NCI-H1694 treated with DMSO at 0.1 percent for 48 hours (cell line): ENCODE measurements at regions not wholly inside any gene's neighbourhood (a gene's known extent, or its start where the extent isn't known, plus 50 kb on each side); places are given as distances from the start of the nearest gene placed in this dataset.
"Not testable (repeated sequence)": the region's sequence is repeated elsewhere in the genome, so short reads cannot be mapped to it uniquely, and the experiment has no call there.

ENCODE experiments used
- DNase-seq: peaks from one replicate; lab custom pipeline; 2025; lab: John Stamatoyannopoulos, UW

DNA sequence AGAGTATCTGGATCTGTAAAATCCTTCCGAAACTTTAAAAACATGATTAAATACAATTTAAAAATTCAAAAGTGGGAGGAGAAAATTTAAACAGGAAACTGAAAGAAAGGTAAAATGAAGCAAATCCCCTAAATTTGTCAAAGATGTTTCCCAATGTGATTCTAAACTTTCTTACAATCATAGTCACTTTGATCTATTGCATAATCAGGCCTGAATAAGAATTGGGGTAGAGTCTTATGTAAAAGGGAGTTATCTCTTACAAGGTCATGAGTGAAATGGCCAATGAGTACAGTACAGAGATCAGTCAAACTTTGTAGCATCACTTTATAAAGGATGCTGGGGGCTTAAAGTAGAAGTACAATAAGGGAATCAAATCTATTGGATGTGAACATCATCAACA is 1657.7 kb upstream of the CELF4 start:
- DNase-seq, result no peak

DNA sequence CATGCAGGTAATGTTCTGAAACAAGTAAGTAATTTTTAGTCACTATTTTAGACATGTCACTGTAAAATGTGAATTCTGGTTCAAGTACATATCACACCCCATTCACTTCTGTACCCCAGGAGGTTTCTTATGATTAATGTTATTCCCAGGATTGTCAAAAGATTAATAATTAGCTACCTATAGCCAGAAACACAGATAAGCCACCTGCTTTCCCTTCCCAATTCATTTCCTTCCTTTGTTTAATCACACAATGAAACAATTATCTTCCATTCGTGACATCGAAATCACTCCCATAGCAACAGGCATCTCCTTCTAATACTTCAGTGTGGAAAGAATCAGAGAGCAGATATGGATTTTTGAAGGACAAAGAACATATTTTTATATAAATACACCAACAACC is 1650.3 kb upstream of the CELF4 start:
- DNase-seq, result no peak

DNA sequence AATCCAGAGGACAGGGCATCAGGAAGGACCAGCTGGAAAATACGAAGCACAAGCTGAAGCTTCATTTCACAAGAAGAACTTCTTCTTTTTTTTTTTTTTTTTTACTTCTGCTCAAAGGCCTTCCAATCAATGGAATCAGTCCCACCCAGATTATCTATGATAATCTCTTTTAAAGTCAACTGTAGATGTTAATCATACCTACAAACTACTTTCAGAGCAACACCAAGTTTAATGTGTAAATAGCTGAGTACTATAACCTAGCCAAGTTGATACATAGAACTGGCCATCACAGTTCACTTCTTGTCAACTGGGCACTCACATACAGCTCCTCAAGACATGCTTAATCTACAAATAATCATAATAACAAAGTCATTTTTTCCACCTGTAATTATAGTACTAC is 1645.9 kb upstream of the CELF4 start:
- DNase-seq, result no peak

DNA sequence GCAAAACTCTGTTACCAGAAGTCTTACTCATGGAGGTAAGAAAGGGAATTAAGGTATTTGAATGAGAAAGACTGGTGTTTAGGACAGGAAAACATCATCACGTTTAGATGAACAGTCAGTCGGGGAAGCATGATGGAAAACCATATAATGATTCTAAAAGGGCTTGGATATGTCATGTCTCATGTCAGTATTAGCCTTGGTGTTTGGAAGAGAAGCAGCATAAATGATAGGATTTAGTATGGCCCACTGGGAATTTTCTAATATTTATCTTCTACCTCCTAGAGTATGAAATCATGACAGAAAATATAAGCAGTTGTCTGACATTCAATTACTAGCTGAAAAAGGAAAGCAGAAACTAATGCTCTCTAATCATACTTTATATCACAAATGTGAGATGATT is 1643.6 kb upstream of the CELF4 start:
- DNase-seq, result no peak

DNA sequence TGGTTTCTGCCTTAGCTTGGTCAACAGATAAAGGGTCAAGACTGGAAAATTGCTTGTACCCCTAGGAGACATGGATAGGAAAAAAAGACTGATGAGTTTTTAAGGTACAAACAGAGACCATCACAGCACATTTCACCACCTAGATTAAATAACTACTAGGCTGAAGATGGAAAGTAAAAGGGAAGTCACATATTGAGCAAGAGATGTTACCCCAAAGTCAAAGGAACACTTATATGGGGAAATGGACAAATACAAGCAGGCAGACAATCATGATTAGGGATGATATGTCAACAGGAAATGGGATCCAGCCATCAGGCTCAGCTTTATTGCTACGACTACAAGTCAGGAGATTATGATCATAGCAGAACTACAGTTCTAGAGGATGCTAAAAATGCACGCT is 1643.1 kb upstream of the CELF4 start:
- no peak for DNase-seq

DNA sequence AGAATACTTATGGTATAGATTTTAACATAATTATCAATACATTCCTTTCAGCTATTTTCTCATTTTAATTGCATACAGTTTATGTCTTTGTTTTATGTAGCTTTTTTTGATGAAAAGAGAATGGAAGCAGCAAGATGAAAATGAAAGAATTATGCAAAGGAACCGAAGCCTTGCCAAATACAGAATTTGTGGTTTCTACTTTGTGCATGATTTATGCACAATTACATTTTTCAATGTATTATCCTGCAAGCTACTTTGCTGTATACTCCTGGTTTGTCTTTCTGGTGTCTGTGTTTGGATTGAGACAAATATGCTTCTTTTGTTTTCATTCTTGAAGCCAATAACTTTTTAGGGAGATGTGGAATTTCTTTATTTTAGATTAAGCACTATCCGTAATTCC is 1642.6 kb upstream of the CELF4 start:
- no peak for DNase-seq

DNA sequence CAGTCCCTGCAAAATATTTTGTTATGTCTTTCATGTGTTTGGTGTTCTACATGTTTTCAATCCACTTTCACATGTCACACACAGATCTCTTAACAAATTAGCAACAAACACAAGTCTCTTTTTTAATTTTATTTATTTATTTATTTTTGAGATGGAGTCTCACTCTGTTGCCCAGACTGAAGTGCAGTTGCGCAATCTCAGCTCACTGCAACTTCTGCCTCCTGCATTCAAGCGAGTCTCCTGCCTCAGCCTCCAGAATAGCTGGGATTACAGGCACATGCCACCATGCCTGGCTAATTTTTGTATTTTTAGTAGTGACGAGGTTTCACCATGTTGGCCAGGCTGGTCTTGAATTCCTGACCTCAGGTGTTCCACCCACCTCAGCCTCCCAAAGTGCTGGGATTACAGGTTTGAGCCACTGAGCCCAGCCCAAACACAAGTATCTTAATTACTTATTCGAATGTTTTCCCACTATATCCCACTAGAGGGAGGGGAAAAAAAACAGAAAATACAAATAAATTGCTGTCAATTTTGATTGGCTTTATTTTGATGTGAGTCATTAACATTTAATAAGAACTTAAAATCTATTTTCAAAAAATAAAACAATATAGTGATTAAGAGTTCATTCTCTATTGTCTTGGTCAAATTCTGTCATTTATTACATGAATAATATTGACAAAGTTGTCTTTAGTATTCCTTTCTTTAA is 1641.0 kb upstream of the CELF4 start:
- DNase-seq, result not testable (repeated sequence)

DNA sequence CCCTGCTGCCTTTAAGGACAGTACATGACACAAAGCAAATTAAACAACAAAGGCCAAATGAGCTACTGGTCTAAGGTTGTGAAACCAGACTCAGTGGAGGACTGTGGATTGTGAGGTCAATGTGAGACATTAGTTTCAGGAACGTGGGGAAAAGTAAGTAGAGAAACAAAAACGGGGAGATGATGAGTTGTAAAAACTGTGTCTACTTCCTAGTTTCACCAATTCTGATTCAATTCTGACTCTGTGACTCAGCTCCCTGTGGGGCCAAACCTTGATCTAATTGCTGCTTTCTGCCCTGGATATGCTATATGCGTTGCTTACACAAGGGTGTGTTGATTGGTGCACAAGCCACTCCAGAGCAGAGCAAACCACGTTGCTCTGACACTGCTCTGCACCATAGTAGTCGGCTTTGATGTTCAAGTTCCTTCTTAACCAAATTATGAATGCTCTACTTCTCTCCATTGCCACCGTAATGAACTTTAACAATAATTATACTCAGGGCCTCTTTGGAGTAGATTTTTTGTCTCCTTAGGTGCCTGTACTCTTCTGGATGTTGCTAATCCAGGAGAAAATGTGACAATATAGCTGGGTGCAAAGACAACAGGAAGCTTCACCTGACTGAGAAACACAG is 1640.1 kb upstream of the CELF4 start:
- DNase-seq, result no peak

DNA sequence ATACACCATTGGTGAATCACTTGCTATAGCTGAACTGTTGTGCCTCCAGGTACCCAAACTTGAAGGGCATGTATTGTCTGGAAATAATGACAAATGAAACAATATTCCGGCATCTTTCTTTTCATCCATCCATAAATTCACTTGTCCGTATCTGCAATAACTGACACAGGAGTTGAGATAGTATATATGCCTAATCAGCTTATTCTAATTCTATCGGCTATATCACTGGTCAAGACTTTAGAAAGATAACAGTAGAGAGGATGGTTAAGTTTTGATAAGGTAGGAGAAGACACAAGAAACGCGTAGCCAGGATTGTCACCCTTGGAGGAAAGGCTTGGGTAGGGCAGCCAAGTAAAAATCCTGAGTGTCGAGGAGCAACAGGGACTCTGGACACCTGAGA is 1634.6 kb upstream of the CELF4 start:
- no peak for DNase-seq

DNA sequence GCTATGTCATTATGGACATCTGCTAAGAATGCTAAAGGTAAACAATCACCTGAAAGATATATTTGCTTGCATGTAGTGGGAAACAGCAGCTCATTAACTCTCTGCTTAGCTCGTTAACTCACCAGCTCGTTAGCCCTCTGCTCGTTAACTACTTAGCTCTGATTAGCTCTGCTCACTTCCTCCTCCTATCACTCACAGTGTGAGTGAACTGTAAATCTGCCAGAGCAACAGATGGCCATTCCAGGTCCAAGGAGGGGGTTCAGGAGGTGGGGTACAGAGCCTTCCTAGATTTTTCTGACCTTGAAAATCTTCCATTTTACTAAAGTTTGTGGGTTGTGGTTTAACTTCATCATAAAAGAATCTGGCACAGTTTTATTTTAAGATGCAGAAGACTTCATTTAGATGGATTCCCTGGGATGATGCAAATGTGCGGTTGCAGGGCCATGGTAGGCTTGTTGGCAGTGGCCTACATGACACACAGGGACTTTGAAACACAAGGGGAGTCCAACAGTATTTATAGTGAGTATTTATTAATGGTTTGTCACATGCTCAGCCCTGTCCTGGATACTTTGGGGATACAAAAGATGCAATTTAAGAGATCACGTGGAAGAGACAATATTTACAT is 1633.7 kb upstream of the CELF4 start:
- no peak for DNase-seq

DNA sequence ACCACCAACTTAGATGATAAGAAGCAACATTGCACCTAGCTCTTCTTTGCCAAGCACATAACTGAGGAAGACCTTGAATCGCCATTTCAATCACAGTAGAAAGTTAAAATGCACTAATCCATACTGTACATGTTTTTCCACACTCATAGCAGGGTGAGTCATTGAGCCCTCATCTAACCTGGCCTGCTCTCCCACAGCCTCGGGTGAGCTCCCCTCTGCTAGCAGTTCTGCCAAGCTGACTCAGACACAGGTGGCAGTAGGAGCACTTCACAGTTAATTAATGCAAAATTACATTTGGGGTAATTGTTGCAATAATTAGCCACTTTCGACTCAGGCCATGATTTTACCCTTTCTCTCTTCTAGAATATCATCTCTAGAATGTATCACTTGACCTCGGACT is 1632.8 kb upstream of the CELF4 start:
- DNase-seq, result no peak

DNA sequence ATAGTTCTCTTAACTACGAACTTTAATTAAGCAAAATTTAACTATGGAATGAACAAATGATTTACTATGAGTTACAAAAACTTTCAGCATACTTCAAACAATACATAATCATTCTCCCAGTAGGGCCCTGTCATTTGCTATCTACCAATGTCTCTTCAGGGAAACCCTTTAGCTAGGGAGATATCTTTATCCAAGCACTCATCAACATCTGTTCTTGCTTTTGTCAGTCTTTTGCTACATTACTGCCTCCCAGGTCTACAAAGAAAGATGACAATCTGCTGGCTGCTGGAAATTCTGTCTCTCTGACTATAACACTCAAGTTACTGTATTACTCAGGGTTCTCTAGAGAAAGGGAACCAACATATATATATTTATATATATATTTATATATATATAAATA is 1626.3 kb upstream of the CELF4 start:
- no peak for DNase-seq

DNA sequence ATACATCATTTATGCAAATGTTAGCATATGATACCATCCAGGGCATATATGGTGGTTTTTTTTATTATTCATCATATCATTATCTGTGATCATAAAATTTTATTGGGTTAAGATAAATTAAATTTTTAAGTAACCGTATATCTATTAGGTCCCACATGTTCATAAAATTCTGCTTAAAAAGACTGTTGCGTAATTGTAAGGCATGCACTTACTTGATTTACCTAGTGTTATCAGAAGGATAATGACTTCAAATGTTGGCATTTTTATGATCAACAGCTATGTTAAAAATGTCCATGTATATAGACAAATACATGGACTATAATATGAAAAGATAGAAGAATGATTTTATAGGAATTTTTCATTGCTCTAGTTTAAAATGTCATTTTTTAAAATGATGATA is 1625.5 kb upstream of the CELF4 start:
- no peak for DNase-seq

DNA sequence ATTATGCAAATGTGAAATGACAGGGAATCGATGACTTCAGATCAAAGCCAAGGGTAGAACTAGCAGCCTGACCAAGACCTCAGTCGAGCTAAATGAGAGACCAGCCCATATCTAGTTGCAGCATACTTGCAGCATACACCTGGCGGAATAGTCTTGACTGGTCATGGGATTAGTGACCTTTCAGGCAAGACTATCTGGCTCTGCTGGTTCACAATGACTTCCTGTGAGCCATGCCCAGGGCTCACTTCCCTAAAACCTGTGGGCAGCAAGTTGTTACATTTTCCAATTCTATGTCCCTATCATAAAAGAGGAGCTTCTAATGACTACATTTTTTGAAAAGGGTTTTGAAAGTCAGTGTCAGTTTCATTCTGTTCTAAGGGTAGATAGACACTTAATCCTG is 1624.9 kb upstream of the CELF4 start:
- DNase-seq, result no peak

DNA sequence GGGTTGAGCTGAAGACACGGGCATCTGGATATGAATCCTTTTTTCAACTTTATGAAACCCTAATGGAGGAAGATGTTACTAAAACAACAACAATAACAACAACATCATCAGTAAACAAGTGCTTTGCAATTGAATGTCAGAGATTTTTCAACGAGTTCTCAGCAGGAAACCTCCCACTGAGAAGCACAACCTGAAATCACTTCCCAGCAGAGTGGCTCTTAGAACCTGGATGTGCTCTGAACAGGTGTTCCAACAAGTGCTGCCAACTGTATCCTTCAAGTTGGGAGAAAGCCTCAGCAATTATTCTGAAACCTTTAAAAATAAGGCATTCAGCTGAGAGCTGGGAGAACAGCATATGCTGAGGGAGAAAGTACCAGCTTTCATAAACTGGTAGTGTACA is 1622.7 kb upstream of the CELF4 start:
- DNase-seq, result no peak

DNA sequence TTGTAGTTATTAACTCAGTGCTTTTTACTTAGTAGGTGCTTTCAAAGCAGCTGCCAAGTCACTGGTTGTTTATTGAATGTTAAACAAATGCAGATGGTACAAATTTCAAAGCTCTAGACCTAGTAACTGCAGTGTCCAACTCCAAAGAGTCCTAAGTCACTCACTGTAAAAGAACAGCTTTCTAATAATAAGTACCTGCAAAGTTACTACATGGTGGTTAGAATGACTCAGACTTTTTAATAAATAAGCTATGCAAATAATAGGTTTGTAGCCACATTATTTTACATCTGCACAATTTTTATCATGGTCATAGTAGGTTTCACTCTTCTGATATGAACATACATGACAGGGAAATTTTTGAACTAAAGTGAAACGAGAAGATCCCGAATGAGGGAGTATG is 1620.4 kb upstream of the CELF4 start:
- no peak for DNase-seq

DNA sequence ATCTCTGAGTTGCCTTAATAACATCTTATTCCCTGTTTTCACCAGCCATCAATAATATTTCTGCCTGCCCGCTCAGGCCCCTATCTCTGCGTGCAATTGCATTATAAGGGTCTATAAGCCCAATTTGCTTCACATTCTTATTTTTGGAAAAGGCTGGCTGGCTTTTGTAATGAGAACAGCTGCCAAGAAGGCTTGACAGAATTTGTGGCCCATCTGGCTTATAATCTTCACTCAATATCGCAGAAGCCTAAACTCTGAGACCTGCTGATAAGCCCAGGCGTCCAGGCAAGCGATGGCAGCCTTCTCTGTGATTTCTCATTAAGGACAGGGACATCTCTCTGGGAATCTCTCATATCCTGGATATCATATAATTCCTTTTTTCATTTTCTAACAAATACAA is 1618.6 kb upstream of the CELF4 start:
- DNase-seq, result peak; percentile 11

DNA sequence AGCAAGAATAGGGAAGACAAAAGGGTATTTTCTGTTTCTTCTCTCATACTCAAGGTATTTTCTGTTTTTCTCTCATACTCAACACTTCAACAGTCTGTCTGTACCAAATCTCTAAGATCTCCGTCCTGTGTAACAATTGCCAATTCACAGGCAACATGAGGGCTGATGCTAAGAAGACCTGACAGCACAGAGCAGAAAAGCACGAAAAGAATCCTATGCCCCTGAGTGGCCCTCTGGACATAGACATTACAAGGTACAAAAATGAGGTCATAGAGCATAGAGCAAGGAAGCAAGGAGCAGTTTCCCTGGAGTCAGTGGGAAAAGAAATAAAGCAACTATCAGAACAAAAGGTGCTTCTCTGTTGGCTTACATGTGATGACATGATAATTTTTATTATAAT is 1612.6 kb upstream of the CELF4 start:
- DNase-seq, result no peak

DNA sequence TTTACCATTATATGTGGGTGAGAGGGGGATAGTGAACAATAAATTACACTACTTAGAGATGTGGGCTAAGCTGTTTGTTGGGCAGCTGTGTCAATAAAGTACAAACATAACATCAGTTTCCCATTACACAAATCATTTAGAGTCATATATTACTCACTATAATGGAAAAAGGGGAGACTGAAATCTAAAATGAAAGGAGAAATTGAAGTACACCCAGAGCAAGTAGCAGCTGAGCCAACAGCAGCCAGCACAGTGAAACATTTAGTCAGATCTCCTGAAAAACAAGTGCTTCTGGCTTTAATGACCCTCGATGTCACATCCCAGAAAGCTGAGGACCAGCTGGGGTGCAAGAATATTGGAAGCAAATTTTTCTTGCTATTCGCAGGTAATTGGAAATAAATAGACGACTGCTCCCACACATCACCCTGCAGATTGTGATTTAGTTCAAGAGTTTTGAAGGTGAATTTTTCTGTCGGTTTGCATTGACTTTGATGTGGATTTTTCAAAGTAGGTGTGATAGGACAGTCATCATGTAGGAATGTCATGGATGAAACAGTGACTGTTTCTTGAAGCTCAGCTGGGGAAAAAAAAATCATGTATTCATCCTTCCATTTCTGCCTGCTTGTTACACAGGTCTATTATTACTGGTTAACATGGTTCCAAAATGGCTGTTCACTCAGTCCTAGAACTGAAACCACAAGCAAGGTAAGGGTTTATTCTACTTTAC is 1607.3 kb upstream of the CELF4 start:
- DNase-seq, result no peak

DNA sequence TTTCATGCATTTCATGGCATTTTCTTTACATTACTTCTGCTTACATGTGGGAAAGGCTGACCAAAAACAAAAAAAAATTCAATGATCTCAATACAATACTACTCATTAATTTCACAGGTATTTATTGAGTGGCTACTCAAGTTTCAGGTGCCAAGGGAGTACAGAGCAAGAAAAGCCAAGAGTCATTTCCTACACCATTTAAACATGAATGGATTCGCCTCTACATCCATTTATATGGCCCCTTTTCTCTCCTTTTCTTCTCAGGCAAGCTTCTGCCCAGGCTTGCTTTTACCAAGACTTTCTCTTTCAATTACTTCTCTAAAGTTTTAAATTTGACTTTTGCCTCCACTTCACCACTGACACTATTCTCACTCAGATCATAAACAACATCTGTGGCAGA is 1603.1 kb upstream of the CELF4 start:
- no peak for DNase-seq

DNA sequence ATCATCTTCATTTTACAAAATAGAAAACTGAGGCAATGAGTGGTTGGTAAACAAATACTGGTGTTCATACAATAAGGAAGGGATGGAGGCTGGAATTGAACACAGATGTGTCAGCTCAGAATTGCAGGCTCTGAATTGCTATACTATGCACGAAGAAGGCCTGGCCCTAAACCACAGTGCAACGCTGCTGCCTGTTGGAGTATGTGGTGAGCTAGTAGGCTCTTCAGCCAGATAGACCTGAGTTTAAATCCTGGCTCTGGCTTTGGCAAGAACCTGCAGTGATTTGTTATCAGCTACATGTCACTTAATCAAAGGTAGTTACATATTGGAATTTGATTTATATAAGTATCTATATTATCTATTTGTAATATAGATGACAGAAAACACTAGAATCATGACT is 1602.4 kb upstream of the CELF4 start:
- no peak for DNase-seq

DNA sequence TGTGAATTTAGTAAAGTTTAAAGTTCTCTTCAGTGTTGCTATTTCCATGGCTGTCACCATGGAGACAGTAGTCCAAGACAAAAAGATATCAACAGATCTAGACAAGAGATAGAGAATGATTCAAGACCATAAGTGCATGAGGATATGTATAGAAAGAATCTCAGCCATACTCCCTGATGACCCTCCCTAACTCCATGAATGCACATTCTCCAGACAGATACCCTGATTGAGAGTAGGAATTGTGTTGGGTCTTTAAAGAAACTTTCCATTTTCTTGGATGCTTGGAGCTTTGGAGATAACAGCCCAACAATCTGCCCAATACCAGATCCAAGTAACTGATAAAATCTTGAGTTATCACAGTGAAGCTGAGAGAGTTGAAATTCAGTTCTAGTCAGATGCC is 1601.2 kb upstream of the CELF4 start:
- DNase-seq, result no peak
